Astrocyte (in vitro differentiated cells and primary cell): ENCODE measurements at regions not wholly inside any gene's neighbourhood (a gene's known extent, or its start where the extent isn't known, plus 50 kb on each side); places are given as distances from the start of the nearest gene placed in this dataset.

ENCODE experiments used
- EZH2 ChIP-seq: IDR thresholded peaks from 2 replicates; pipeline ENCODE4 v1.6.1; 2012; ENCODE audit warnings: mild to moderate bottlenecking, low read length, inconsistent platforms; ENCODE audit not compliant: insufficient read depth
- TF ChIP-seq, protein P1 (sequence below): IDR thresholded peaks from 2 replicates; pipeline ENCODE4 v1.5.1; 2011; ENCODE audit warnings: low read depth, mild to moderate bottlenecking, inconsistent platforms, low read length, moderate library complexity; ENCODE audit not compliant: insufficient read depth

DNA sequence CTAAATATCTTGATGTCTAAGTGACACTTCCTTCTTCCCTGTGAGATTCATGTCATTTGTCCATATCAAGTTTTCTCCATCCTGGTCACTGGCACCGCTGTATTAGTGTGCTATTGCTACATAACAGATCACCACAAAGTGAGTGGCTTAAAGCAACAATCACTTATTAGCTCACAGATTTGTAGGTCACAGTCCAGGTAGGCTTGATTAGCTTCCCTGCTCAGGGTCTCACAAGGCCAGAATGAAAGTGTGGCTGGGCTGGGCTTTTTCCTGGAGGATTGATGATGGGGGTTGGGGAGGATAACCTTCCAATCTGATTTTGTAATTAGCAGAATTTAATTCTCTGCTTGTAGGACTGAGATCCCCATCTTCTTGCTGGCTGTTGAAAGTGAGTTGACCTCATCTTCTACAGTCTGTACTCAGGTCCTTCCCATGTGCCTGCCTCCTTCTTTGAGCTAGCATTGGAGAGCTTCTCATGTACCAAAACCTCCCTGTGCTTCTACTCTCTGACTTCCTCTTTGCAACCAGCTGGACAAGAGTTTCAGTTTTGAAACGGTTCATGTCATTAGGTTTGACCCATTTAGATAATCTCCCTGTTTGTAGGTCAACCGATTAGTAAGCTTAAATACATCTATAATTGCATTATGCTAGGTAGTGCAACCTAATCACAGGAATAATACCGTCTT, 152.4 kb upstream of the MAN1A1 start:
- TF ChIP-seq, protein P1, sequence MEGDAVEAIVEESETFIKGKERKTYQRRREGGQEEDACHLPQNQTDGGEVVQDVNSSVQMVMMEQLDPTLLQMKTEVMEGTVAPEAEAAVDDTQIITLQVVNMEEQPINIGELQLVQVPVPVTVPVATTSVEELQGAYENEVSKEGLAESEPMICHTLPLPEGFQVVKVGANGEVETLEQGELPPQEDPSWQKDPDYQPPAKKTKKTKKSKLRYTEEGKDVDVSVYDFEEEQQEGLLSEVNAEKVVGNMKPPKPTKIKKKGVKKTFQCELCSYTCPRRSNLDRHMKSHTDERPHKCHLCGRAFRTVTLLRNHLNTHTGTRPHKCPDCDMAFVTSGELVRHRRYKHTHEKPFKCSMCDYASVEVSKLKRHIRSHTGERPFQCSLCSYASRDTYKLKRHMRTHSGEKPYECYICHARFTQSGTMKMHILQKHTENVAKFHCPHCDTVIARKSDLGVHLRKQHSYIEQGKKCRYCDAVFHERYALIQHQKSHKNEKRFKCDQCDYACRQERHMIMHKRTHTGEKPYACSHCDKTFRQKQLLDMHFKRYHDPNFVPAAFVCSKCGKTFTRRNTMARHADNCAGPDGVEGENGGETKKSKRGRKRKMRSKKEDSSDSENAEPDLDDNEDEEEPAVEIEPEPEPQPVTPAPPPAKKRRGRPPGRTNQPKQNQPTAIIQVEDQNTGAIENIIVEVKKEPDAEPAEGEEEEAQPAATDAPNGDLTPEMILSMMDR = no peak
- no peak for TF ChIP-seq EZH2
